AG20443 (cell line): ENCODE measurements at regions not wholly inside any gene's neighbourhood (a gene's known extent, or its start where the extent isn't known, plus 50 kb on each side); places are given as distances from the start of the nearest gene placed in this dataset.
A peak's percentile ranks its signal among the peaks of the same experiment; 100 is the strongest.

Experiments used
- DNase-seq: peaks from one replicate; pipeline ENCODE4 v3.0.0; 2012; ENCODE audit warnings: low spot score, mixed read lengths

DNA sequence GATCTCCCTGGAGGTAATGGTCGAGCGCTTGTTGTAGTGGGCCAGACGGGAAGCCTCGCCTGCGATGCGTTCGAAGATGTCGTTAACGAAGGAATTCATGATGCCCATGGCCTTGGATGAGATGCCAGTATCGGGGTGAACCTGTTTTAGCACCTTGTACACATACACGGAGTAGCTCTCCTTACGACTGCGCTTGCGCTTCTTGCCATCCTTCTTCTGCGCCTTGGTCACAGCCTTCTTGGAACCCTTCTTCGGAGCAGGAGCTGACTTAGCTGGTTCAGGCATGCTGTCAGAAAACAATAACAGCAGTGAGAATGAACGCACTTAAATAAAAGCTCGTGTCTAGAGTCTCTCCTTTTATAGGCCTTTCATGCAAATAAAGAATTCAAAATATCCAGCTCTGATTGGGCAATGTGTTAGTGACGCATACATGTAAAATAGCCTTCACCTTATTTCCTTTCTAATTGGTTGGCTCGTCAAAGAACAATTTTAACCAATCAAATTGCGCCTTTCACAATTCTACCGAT lies 129.2 kb downstream of the HFE start:
- DNase-seq = peak; percentile 81

DNA sequence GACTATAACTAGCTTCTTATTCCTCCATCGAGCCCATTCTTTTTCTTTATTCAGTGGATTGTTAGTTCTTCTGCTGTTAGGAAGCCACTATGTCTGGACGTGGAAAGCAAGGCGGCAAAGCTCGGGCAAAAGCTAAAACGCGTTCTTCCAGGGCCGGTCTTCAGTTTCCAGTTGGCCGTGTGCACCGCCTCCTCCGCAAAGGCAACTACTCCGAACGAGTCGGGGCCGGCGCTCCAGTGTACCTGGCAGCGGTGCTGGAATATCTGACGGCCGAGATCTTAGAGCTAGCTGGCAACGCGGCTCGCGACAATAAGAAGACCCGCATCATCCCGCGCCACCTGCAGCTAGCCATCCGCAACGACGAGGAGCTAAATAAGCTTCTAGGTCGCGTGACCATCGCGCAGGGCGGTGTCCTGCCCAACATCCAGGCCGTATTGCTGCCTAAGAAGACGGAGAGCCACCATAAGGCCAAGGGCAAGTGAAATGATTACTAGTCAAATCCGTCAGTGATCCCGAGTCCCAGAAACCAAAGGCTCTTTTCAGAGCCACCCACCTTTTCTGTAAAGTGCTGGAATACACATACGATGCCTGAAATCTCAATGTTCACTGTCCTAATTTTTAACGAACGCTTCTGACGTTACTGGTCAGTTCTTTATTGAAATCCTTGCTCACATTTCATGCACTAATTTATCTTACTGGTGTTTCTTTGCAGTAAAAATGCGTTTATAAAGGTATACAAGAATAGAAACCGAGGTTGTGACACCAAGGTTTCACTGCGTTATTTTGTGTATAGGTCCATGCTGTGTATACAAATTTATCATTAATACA lies 129.9 kb downstream of the HFE start:
- peak; percentile 61 for DNase-seq

DNA sequence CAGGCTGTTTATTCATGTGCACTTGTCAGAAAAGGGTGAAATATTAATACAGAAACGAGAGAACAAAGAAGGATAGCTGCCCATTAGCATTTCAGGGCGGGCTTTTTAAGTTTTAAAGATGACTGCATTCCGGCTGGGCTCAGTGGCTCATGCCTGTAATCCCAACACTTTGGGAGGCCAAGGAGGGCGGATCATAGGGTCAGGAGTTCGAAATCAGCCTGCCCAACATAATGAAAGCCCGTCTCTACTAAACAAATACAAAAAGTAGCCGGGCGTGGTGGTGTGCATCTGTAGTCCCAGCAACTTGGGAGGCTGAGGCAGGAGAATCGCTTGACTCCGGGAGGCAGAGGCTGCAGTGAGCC lies 130.5 kb downstream of the HFE start:
- DNase-seq = no peak

- DNase-seq = no peak
Measured at GRCh38 chr6:26218824-26219223, 131.6 kb downstream of the HFE start.

GRCh38 chr6:26220145-26220970 lies 133.1 kb downstream of the HFE start:
- no peak for DNase-seq

GRCh38 chr6:26221186-26221585 lies 134.0 kb downstream of the HFE start:
- no peak for DNase-seq

DNA sequence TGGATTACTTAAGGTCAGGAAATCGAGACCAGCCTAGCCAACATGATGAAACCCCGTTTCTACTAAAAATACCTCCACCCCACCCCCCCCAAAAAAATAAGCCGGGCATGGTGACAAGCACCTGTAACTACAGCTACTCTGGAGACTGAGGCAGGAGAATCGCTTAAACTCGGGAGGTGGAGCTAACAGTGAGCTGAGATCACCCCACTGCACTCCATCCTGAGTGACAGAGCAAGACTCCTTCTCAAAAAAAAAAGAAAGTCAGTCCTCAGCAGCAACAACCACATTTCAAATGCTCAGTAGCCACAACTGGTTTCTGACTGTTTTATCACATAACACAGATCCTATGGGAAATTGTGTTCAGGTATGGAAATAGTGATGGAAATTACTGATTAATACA lies 135.3 kb downstream of the HFE start:
- no peak for DNase-seq

GRCh38 chr6:26223228-26223627 lies 136.0 kb downstream of the HFE start:
- DNase-seq = no peak

- DNase-seq = peak; percentile 27
Measured at GRCh38 chr6:26223650-26224546, 136.7 kb downstream of the HFE start.

GRCh38 chr6:26224547-26224912 lies 137.3 kb downstream of the HFE start:
- DNase-seq = no peak

DNA sequence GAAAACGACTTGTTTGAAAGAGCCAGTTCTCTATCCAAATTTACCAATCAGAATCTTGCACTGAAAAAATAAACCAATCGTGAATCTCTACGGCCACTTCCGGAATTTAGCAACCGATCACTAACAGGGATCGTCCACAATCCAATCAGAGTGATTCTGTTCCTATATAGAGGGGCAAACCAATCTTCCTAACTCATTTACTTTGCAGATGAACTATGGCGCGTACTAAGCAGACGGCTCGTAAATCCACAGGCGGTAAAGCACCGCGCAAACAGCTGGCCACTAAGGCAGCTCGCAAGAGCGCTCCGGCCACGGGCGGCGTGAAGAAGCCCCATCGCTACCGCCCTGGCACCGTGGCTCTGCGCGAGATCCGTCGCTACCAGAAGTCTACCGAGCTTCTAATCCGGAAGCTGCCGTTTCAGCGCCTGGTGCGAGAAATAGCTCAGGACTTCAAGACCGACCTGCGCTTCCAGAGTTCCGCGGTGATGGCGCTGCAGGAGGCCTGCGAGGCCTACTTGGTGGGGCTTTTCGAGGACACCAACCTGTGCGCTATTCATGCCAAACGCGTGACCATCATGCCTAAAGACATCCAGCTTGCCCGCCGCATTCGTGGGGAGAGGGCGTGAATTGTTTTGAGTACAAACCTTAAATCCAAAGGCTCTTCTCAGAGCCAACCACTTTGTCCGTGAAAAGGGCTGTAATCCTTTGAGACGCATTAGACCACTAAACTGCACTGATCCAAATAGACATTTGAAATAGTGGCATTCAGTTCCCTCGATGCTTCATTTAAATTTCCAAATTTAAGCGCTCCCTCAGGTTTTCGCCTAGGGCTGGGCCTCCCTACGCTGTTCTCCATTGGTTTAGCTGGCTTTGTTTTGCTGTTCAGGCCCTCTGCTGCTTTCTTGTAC lies 138.0 kb downstream of the HFE start:
- peak; percentile 31 for DNase-seq

- DNase-seq = no peak
Measured at GRCh38 chr6:26225848-26226578, 138.8 kb downstream of the HFE start.

DNA sequence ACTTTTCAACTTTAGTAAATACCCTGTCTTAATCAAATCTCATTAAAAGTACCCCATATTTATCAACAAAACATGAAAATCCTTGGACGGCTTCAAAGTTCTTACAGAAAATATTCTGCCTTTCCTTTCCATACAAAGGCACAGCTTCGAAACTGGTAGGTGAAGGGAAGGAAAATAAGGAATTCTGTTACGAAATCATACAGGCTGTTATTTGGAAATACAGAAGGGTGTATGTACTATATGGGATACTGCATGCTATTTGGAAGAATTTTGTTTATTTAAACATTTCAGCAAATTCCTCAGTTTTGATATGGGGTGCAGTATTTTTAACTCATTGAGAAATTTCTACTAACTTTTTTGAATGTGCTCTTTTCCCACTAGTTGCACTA lies 138.4 kb upstream of the BTN3A2 start:
- no peak for DNase-seq

DNA sequence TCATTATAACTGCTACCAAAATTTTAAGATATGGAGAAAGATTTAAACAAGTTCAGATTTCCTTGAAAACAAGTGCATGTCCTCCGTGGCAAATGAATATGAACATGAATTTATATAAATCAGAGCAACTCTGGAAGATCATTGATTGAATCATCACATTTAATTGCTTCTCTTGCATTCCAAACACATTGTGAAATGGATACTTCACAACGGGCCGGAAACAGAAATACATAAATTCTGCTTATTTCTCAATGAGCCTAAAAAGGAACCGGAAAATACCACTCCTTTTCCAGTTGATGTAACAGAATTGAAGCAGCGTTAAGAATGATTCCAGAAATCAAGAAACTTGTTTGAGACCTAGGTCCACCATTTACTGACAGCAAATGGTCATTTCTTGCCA lies 134.6 kb upstream of the BTN3A2 start:
- no peak for DNase-seq

DNA sequence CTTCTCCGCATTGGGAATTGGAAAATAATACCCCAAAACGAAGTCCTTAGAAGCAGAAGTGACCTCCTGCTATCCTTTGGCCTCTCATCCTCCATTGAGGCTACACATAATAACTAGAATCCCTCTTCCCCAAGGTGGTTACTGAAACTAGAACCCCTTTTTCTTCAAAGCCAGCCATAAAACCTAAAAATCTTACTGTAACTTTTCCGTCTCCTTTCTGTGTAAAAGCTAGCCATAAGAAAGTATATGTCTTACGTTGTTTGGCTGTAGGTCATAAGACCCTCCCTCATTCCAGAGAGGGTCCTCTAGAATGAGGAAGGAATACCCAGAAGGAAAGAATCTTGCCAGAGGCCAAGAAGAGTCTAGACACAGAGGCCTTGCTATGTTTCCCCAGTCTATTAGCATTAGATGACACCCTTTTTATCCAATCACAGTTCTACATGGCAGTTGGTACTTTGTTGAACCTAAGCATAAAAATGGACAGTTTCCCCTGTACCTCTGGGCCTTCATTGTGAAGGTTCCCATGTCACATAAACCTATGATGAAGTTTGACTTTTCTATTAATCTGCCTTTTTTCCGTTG lies 133.9 kb upstream of the BTN3A2 start:
- no peak for DNase-seq

GRCh38 chr6:26232306-26232939 lies 132.6 kb upstream of the BTN3A2 start:
- no peak for DNase-seq

- DNase-seq = no peak
Measured at GRCh38 chr6:26232940-26233648, 131.9 kb upstream of the BTN3A2 start.

- DNase-seq = peak; percentile 63
Measured at GRCh38 chr6:26233649-26234420, 131.2 kb upstream of the BTN3A2 start.
